Astrocyte of the hippocampus (primary cell): ENCODE measurements at regions not wholly inside any gene's neighbourhood (a gene's known extent, or its start where the extent isn't known, plus 50 kb on each side); places are given as distances from the start of the nearest gene placed in this dataset.

ENCODE experiments used
- DNase-seq: peaks from one replicate; pipeline ENCODE4 v3.0.0; 2011; ENCODE audit warnings: low read depth, low spot score

DNA sequence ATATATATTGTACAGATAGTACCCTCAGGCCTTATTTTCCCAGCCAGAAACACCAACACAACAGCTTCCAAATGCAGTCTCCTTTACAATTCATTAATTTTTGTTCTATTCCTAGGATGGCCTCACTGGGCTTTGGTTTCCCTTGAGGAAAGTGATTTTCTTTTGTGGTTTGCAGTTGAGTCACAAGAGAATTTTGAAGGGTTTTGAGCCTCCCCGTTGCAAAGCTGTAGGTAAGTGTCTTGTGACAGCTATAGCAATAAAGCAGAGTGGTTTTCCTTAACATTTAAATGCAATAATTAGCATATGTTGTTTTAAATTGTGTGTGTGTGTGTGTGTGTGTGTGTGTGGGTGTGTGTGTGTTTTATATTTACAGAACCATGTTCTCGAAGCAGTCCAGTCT, 54.1 kb upstream of the WDR17 start:
- DNase-seq = peak; percentile 64

- no peak for DNase-seq
These were observed 52.0 kb upstream of the WDR17 start for GRCh38 chr4:176013476-176014247.

GRCh38 chr4:176014583-176015108, 51.0 kb upstream of the WDR17 start:
- no peak for DNase-seq
